ENCODE measurements at regions not wholly inside any gene's neighbourhood (a gene's known extent, or its start where the extent isn't known, plus 50 kb on each side); places are given as distances from the start of the nearest gene placed in this dataset.

DNA sequence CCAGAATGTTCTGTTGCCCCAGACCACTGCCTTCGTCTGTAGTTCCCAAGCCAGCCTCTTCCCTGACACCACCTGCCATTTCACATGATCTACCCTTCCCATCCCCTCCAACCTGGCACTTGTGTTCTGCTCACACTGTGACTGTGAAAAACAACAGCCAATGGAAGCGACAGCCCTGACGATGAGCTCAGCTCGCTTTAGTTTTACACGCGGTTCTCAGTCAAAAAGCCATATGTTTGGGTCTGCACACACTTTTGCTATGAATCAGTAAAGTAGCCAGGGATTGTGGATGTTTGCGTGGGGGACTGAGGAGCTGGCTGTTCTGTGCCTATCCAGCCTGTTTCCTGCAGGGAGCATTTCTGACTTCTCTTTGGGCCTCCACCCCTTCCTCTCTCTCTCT is 282.7 kb downstream of the WDR11 start:
- Mint-ChIP-seq H3K36me3 (ENCODE audit: low read depth) (no peaks in the 10 kb centered on the region; the same call in 2 of the 3 replicates), H3K4me1 (peaks cover 11% of the 10 kb centered on the region), H3K27ac (no peak overlapping the region), H3K27me3 (ENCODE audit: insufficient read depth, low read depth, poor library complexity) (peaks cover 10% of the 10 kb centered on the region), H3K9me3 (no peaks in the 10 kb centered on the region), H3K4me3 (no peak overlapping the region)
- H3K4me2 ChIP-seq = no peak overlapping the region
- H4K20me1 ChIP-seq (replicated peaks; ENCODE audit: insufficient read depth) = no peaks in the 10 kb centered on the region
- TF ChIP-seq, protein P1, sequence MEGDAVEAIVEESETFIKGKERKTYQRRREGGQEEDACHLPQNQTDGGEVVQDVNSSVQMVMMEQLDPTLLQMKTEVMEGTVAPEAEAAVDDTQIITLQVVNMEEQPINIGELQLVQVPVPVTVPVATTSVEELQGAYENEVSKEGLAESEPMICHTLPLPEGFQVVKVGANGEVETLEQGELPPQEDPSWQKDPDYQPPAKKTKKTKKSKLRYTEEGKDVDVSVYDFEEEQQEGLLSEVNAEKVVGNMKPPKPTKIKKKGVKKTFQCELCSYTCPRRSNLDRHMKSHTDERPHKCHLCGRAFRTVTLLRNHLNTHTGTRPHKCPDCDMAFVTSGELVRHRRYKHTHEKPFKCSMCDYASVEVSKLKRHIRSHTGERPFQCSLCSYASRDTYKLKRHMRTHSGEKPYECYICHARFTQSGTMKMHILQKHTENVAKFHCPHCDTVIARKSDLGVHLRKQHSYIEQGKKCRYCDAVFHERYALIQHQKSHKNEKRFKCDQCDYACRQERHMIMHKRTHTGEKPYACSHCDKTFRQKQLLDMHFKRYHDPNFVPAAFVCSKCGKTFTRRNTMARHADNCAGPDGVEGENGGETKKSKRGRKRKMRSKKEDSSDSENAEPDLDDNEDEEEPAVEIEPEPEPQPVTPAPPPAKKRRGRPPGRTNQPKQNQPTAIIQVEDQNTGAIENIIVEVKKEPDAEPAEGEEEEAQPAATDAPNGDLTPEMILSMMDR (conservative IDR thresholded peaks at IDR 0.05; ENCODE audit: low read depth in 2 of 2) = no peak
- no peak for TF ChIP-seq ZNF114 (CRISPR knock-in tag; IDR thresholded peaks at IDR 0.05)
- TF ChIP-seq, protein P2, sequence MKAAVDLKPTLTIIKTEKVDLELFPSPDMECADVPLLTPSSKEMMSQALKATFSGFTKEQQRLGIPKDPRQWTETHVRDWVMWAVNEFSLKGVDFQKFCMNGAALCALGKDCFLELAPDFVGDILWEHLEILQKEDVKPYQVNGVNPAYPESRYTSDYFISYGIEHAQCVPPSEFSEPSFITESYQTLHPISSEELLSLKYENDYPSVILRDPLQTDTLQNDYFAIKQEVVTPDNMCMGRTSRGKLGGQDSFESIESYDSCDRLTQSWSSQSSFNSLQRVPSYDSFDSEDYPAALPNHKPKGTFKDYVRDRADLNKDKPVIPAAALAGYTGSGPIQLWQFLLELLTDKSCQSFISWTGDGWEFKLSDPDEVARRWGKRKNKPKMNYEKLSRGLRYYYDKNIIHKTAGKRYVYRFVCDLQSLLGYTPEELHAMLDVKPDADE (IDR thresholded peaks at IDR 0.05) = no peak
- TF ChIP-seq, protein P3, sequence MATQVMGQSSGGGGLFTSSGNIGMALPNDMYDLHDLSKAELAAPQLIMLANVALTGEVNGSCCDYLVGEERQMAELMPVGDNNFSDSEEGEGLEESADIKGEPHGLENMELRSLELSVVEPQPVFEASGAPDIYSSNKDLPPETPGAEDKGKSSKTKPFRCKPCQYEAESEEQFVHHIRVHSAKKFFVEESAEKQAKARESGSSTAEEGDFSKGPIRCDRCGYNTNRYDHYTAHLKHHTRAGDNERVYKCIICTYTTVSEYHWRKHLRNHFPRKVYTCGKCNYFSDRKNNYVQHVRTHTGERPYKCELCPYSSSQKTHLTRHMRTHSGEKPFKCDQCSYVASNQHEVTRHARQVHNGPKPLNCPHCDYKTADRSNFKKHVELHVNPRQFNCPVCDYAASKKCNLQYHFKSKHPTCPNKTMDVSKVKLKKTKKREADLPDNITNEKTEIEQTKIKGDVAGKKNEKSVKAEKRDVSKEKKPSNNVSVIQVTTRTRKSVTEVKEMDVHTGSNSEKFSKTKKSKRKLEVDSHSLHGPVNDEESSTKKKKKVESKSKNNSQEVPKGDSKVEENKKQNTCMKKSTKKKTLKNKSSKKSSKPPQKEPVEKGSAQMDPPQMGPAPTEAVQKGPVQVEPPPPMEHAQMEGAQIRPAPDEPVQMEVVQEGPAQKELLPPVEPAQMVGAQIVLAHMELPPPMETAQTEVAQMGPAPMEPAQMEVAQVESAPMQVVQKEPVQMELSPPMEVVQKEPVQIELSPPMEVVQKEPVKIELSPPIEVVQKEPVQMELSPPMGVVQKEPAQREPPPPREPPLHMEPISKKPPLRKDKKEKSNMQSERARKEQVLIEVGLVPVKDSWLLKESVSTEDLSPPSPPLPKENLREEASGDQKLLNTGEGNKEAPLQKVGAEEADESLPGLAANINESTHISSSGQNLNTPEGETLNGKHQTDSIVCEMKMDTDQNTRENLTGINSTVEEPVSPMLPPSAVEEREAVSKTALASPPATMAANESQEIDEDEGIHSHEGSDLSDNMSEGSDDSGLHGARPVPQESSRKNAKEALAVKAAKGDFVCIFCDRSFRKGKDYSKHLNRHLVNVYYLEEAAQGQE (IDR thresholded peaks at IDR 0.05; ENCODE audit: unreplicated experiment) = no peak
- no peak for TF ChIP-seq STAT1 (IDR thresholded peaks at IDR 0.05; ENCODE audit: unreplicated experiment)
- no peak for TF ChIP-seq ZNF331 (CRISPR knock-in tag; IDR thresholded peaks at IDR 0.05; ENCODE audit: low read depth)
- TF ChIP-seq EZH2 (IDR thresholded peaks at IDR 0.05; ENCODE audit: low read depth, unreplicated experiment) = no peak
- TF ChIP-seq, protein P4, sequence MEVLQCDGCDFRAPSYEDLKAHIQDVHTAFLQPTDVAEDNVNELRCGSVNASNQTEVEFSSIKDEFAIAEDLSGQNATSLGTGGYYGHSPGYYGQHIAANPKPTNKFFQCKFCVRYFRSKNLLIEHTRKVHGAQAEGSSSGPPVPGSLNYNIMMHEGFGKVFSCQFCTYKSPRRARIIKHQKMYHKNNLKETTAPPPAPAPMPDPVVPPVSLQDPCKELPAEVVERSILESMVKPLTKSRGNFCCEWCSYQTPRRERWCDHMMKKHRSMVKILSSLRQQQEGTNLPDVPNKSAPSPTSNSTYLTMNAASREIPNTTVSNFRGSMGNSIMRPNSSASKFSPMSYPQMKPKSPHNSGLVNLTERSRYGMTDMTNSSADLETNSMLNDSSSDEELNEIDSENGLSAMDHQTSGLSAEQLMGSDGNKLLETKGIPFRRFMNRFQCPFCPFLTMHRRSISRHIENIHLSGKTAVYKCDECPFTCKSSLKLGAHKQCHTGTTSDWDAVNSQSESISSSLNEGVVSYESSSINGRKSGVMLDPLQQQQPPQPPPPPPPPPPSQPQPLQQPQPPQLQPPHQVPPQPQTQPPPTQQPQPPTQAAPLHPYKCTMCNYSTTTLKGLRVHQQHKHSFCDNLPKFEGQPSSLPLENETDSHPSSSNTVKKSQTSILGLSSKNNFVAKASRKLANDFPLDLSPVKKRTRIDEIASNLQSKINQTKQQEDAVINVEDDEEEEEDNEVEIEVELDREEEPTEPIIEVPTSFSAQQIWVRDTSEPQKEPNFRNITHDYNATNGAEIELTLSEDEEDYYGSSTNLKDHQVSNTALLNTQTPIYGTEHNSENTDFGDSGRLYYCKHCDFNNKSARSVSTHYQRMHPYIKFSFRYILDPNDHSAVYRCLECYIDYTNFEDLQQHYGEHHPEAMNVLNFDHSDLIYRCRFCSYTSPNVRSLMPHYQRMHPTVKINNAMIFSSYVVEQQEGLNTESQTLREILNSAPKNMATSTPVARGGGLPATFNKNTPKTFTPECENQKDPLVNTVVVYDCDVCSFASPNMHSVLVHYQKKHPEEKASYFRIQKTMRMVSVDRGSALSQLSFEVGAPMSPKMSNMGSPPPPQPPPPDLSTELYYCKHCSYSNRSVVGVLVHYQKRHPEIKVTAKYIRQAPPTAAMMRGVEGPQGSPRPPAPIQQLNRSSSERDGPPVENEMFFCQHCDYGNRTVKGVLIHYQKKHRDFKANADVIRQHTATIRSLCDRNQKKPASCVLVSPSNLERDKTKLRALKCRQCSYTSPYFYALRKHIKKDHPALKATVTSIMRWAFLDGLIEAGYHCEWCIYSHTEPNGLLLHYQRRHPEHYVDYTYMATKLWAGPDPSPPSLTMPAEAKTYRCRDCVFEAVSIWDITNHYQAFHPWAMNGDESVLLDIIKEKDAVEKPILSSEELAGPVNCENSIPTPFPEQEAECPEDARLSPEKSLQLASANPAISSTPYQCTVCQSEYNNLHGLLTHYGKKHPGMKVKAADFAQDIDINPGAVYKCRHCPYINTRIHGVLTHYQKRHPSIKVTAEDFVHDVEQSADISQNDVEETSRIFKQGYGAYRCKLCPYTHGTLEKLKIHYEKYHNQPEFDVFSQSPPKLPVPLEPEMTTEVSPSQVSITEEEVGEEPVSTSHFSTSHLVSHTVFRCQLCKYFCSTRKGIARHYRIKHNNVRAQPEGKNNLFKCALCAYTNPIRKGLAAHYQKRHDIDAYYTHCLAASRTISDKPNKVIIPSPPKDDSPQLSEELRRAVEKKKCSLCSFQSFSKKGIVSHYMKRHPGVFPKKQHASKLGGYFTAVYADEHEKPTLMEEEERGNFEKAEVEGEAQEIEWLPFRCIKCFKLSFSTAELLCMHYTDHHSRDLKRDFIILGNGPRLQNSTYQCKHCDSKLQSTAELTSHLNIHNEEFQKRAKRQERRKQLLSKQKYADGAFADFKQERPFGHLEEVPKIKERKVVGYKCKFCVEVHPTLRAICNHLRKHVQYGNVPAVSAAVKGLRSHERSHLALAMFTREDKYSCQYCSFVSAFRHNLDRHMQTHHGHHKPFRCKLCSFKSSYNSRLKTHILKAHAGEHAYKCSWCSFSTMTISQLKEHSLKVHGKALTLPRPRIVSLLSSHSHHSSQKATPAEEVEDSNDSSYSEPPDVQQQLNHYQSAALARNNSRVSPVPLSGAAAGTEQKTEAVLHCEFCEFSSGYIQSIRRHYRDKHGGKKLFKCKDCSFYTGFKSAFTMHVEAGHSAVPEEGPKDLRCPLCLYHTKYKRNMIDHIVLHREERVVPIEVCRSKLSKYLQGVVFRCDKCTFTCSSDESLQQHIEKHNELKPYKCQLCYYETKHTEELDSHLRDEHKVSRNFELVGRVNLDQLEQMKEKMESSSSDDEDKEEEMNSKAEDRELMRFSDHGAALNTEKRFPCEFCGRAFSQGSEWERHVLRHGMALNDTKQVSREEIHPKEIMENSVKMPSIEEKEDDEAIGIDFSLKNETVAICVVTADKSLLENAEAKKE (CRISPR knock-in tag; IDR thresholded peaks at IDR 0.05) = no peak
- no peak for TF ChIP-seq POLR2AphosphoS5 (IDR thresholded peaks at IDR 0.05; ENCODE audit: low read depth)
- TF ChIP-seq EZH2phosphoT487 (IDR thresholded peaks at IDR 0.05; ENCODE audit: unreplicated experiment) = no peak
- no peak for TF ChIP-seq CREB1 (CRISPR knock-in tag; IDR thresholded peaks at IDR 0.05; ENCODE audit: low read depth)
- TF ChIP-seq NANOG (IDR thresholded peaks at IDR 0.05; ENCODE audit: borderline replicate concordance) = no peak
- TF ChIP-seq JUNB (IDR thresholded peaks at IDR 0.05; ENCODE audit: unreplicated experiment) = no peak
- no peaks in the 10 kb centered on the region for H3K36me3 ChIP-seq (ENCODE audit: insufficient read depth)
- no peaks in the 10 kb centered on the region for H3K27me3 ChIP-seq (ENCODE audit: insufficient read depth)
- DNase-seq (ENCODE audit: low spot score) (no peak), ATAC-seq (no peak)
- no peaks in the 10 kb centered on the region for H3F3A ChIP-seq (replicated peaks; ENCODE audit: low read depth)
- no peak overlapping the region for H2AFZ ChIP-seq
- H3K4me3 ChIP-seq = no peak overlapping the region
- H3K4me1 ChIP-seq (ENCODE audit: insufficient read depth) = no peaks in the 10 kb centered on the region
- H3K9me2 ChIP-seq (ENCODE audit: insufficient read depth) = no peaks in the 10 kb centered on the region
- no peak overlapping the region for H3K27ac ChIP-seq (ENCODE audit: low read depth)
- H3K79me2 ChIP-seq (replicated peaks; ENCODE audit: insufficient read depth) = no peaks in the 10 kb centered on the region

Data from GM23338 (cell line).